SK-N-SH (cell line): ENCODE measurements at regions not wholly inside any gene's neighbourhood (a gene's known extent, or its start where the extent isn't known, plus 50 kb on each side); places are given as distances from the start of the nearest gene placed in this dataset.

Experiments used
- CTCF ChIA-PET: fragments of 300-600, 350-600 bp; formaldehyde crosslinking; extraction: SDS; loops from one replicate; lab custom pipeline; 2021; lab: Yijun Ruan, JAX
- POLR2A ChIA-PET: fragments of 350-600 bp; sonication (Branson Sonifier 250); formaldehyde crosslinking; extraction: SDS; loops from one replicate; lab custom pipeline; 2020; ENCODE audit warnings: antibody characterized with exemption, inconsistent platforms; lab: Yijun Ruan, JAX
- DNase-seq: peaks from one replicate; pipeline ENCODE4 v3.0.0; 2012
- H2AFZ ChIP-seq: fragments of 200-600 bp; sonication (generic); 2 replicates; pipeline ENCODE4 v1.8.1; 2016; ENCODE audit warnings: antibody characterized with exemption, mild to moderate bottlenecking, low read depth
- H3F3A ChIP-seq: fragments of 200-600 bp; sonication (generic); replicated peaks from 2 replicates; pipeline ENCODE3; 2016; ENCODE audit warnings: antibody characterized with exemption, mild to moderate bottlenecking; ENCODE audit not compliant: insufficient read depth
- H3K27ac ChIP-seq, 2 experiments: fragments of 200-500 bp in 1 of 2; fragments of 200-600 bp in 1 of 2; sonication (Bioruptor generic) in 1 of 2; sonication (generic), shearing (Covaris generic) in 1 of 2; 2 replicates each; pipeline versions ENCODE4 v1.5.1 to v1.6.1; 2014 to 2016; ENCODE audit warnings: low read depth in 2 of 2, inconsistent platforms in 1 of 2, low read length in 1 of 2, mild to moderate bottlenecking in 1 of 2, mixed read lengths in 1 of 2
- H3K27me3 ChIP-seq: fragments of 200-600 bp; sonication (generic), shearing (Covaris generic); 2 replicates; pipeline ENCODE4 v1.6.1; 2016; ENCODE audit warnings: mixed run types; ENCODE audit not compliant: insufficient read depth
- H3K36me3 ChIP-seq, 2 experiments: fragments of 200-500 bp in 1 of 2; fragments of 200-600 bp in 1 of 2; sonication (Bioruptor generic) in 1 of 2; sonication (generic) in 1 of 2; replicated peaks in 1 of 2; 2 replicates each; pipeline versions ENCODE3 to v1.5.1; 2014 to 2016; ENCODE audit warnings: low read length in 1 of 2, mild to moderate bottlenecking in 1 of 2; ENCODE audit not compliant: insufficient read depth in 2 of 2, control insufficient read depth in 1 of 2
- H3K4me1 ChIP-seq, 2 experiments: fragments of 200-500 bp in 1 of 2; fragments of 200-600 bp in 1 of 2; sonication (Bioruptor generic) in 1 of 2; sonication (generic), shearing (Covaris generic) in 1 of 2; 2 replicates each; pipeline versions ENCODE4 v1.5.1 to v1.6.1; 2014 to 2016; ENCODE audit warnings: low read depth in 1 of 2, low read length in 1 of 2, mixed run types in 1 of 2; ENCODE audit not compliant: insufficient read depth in 2 of 2, control insufficient read depth in 1 of 2
- H3K4me2 ChIP-seq: fragments of 200-600 bp; sonication (generic), shearing (Covaris generic); 2 replicates; pipeline ENCODE4 v1.6.1; 2017; ENCODE audit warnings: mixed run types
- H3K4me3 ChIP-seq, 2 experiments: fragments of 200-500 bp in 1 of 2; fragments of 200-600 bp in 1 of 2; sonication (Bioruptor generic) in 1 of 2; sonication (generic), shearing (Covaris generic) in 1 of 2; 2 replicates each; pipeline versions ENCODE4 v1.5.1 to v1.8.1; 2014 to 2016; ENCODE audit warnings: low read depth in 2 of 2, inconsistent platforms in 1 of 2, low read length in 1 of 2, mild to moderate bottlenecking in 1 of 2, mixed read lengths in 1 of 2, moderate library complexity in 1 of 2
- H3K79me2 ChIP-seq: fragments of 200-600 bp; sonication (generic); 2 replicates; pipeline ENCODE4 v1.8.1; 2017; ENCODE audit warnings: mild to moderate bottlenecking; ENCODE audit not compliant: insufficient read depth
- H3K9ac ChIP-seq: fragments of 200-600 bp; sonication (generic); 2 replicates; pipeline ENCODE4 v1.6.1; 2017; ENCODE audit warnings: mixed run types
- H3K9me2 ChIP-seq: fragments of 200-600 bp; sonication (generic); 2 replicates; pipeline ENCODE4 v1.6.1; 2017; ENCODE audit warnings: mixed run types
- H3K9me3 ChIP-seq: fragments of 200-600 bp; sonication (generic); 2 replicates; pipeline ENCODE4 v1.6.1; 2017; ENCODE audit warnings: mixed run types, mild to moderate bottlenecking, moderate library complexity
- H4K20me1 ChIP-seq: fragments of 200-600 bp; sonication (generic); 2 replicates; pipeline ENCODE4 v1.6.1; 2017; ENCODE audit warnings: mild to moderate bottlenecking, mixed run types; ENCODE audit not compliant: insufficient read depth
- CHD2 ChIP-seq: fragments of 150-350 bp; IDR thresholded peaks from 2 replicates; pipeline ENCODE4 v1.6.1; 2018; ENCODE audit warnings: low read length; ENCODE audit not compliant: partially characterized antibody
- ELF1 ChIP-seq: IDR thresholded peaks from 2 replicates; pipeline ENCODE4 v1.4.0; 2012
- EP300 ChIP-seq, 2 experiments: IDR thresholded peaks; 2 replicates each; pipeline versions ENCODE4 v1.4.0 to v1.6.1; 2012; ENCODE audit warnings: borderline replicate concordance in 1 of 2, low read depth in 1 of 2, low read length in 1 of 2
- EZH2phosphoT487 ChIP-seq: fragments of 200-600 bp; sonication (generic); IDR thresholded peaks from 2 replicates; pipeline ENCODE4 v1.6.1; 2017; ENCODE audit warnings: low read depth, mixed run types, mild to moderate bottlenecking, antibody characterized with exemption, moderate library complexity, borderline replicate concordance
- FOXM1 ChIP-seq: IDR thresholded peaks from 2 replicates; pipeline ENCODE4 v1.4.0; 2012; ENCODE audit warnings: low read depth, mild to moderate bottlenecking
- JUND ChIP-seq: IDR thresholded peaks from 2 replicates; pipeline ENCODE4 v1.4.0; 2012
- MEF2A ChIP-seq: IDR thresholded peaks from 2 replicates; pipeline ENCODE4 v1.4.0; 2012; ENCODE audit warnings: low read depth, borderline replicate concordance
- MXI1 ChIP-seq: IDR thresholded peaks from 2 replicates; pipeline ENCODE4 v1.6.1; 2012; ENCODE audit warnings: mild to moderate bottlenecking, low read depth, low read length, improper control_type of control experiment
- NFIC ChIP-seq: IDR thresholded peaks from 2 replicates; pipeline ENCODE4 v1.4.0; 2012; ENCODE audit warnings: borderline replicate concordance
- POLR2AphosphoS5 ChIP-seq: IDR thresholded peaks from 2 replicates; pipeline ENCODE4 v1.6.1; 2012; ENCODE audit warnings: low read depth, low read length
- SIN3A ChIP-seq: IDR thresholded peaks from 2 replicates; pipeline ENCODE4 v1.6.1; 2012; ENCODE audit warnings: low read depth, mild to moderate bottlenecking, low read length, moderate library complexity, borderline replicate concordance
- TAF1 ChIP-seq: IDR thresholded peaks from 2 replicates; pipeline ENCODE4 v1.6.1; 2012; ENCODE audit warnings: low read depth, mild to moderate bottlenecking, low read length, moderate library complexity, borderline replicate concordance
- YY1 ChIP-seq: IDR thresholded peaks from 2 replicates; pipeline ENCODE4 v1.4.0; 2012; ENCODE audit warnings: low read depth, mild to moderate bottlenecking
- WGBS: methylation state at CpG from one replicate; pipeline ENCODE4 v1.1.6; 2017; ENCODE audit warnings: low lambda C conversion rate; 5-methylcytosine and 5-hydroxymethylcytosine counted together
- TF ChIP-seq, protein P1 (sequence below): fragments of 150-350 bp; IDR thresholded peaks from 2 replicates; pipeline ENCODE4 v1.6.1; 2017; ENCODE audit warnings: antibody characterized with exemption, low read length, low read depth, borderline replicate concordance
- TF ChIP-seq, protein P2 (sequence below): IDR thresholded peaks from 2 replicates; pipeline ENCODE4 v1.4.0; 2012; ENCODE audit warnings: low read depth
- TF ChIP-seq, protein P3 (sequence below): IDR thresholded peaks from 2 replicates; pipeline ENCODE4 v1.4.0; 2012; ENCODE audit warnings: low read depth, borderline replicate concordance
- TF ChIP-seq, protein P4 (sequence below): fragments of 150-350 bp; IDR thresholded peaks from 2 replicates; pipeline ENCODE4 v1.6.1; 2016; ENCODE audit warnings: mild to moderate bottlenecking, low read depth, low read length
- TF ChIP-seq, protein P5 (sequence below): IDR thresholded peaks from 2 replicates; pipeline ENCODE4 v1.4.0; 2012; ENCODE audit warnings: low read depth, borderline replicate concordance

DNA sequence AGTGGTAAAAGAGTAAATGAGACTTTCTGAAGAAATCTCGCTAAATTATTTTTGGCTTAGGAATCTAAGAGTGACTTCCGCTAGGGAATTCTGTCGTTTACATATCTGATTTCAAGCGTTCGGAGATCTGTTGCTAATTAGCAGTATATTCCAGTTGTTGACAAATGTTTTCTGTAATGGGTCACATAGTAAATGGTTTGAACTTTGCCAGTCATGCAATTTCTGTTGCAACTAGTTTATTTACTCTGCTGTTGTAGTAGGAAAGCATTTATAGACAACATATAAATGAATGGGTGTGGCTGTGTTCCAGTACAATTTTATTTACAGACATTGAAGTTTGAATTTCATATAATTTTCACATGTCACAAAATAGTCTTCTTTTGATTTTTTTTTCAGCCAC lies 57.4 kb upstream of the JAK2 start:
- no peaks in the 10 kb centered on the region; a peak in 1 of 4 replicates for H3K4me1 ChIP-seq
- H3F3A ChIP-seq: no peaks in the 10 kb centered on the region
- H3K9me3 ChIP-seq: no peaks in the 10 kb centered on the region
- ChIA-PET POLR2A (no interaction called here), CTCF (no interaction called here)
- no peak overlapping the region for H2AFZ ChIP-seq
- H3K79me2 ChIP-seq: no peaks in the 10 kb centered on the region
- TF ChIP-seq, protein P1, sequence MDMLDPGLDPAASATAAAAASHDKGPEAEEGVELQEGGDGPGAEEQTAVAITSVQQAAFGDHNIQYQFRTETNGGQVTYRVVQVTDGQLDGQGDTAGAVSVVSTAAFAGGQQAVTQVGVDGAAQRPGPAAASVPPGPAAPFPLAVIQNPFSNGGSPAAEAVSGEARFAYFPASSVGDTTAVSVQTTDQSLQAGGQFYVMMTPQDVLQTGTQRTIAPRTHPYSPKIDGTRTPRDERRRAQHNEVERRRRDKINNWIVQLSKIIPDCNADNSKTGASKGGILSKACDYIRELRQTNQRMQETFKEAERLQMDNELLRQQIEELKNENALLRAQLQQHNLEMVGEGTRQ: no peak
- TF ChIP-seq ELF1 (no peak), CHD2 (no peak), JUND (no peak), EZH2phosphoT487 (no peak), NFIC (no peak)
- TF ChIP-seq, protein P2, sequence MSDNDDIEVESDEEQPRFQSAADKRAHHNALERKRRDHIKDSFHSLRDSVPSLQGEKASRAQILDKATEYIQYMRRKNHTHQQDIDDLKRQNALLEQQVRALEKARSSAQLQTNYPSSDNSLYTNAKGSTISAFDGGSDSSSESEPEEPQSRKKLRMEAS: no peak
- no peak for DNase-seq
- H3K9me2 ChIP-seq: no peaks in the 10 kb centered on the region
- H4K20me1 ChIP-seq: no peaks in the 10 kb centered on the region
- no peaks in the 10 kb centered on the region for H3K27me3 ChIP-seq
- 87% methylated on average over 5 of the region's 5 CpGs for WGBS
- H3K9ac ChIP-seq: no peak overlapping the region
- H3K36me3 ChIP-seq: no peaks in the 10 kb centered on the region
- H3K27ac ChIP-seq: no peak overlapping the region
- no peak overlapping the region for H3K4me2 ChIP-seq
- no peak overlapping the region for H3K4me3 ChIP-seq

DNA sequence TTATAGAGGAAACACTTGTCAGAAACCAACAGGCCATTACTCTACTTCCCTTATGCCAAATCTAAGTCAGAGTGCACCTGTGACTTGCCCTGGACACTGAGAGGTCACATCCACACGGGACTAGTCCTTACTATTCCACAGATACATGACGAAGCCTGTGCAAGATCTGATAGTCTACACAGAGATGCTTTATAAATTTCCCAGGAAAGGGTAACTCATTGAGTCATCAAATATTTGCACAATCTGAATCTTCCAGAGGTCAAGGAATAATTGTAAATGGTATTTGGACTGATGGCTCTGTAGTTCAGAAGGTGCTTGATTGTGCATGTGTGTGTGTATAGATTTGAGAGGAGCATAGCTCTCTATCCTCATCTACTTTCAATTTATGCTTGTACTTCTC lies 55.2 kb upstream of the JAK2 start:
- no peak overlapping the region for H3K4me3 ChIP-seq
- POLR2A ChIA-PET: no interaction called here
- no peak overlapping the region for H2AFZ ChIP-seq
- DNase-seq: no peak
- no peaks in the 10 kb centered on the region for H3F3A ChIP-seq
- TF ChIP-seq FOXM1: no peak
- no peak for TF ChIP-seq CHD2
- TF ChIP-seq, protein P3, sequence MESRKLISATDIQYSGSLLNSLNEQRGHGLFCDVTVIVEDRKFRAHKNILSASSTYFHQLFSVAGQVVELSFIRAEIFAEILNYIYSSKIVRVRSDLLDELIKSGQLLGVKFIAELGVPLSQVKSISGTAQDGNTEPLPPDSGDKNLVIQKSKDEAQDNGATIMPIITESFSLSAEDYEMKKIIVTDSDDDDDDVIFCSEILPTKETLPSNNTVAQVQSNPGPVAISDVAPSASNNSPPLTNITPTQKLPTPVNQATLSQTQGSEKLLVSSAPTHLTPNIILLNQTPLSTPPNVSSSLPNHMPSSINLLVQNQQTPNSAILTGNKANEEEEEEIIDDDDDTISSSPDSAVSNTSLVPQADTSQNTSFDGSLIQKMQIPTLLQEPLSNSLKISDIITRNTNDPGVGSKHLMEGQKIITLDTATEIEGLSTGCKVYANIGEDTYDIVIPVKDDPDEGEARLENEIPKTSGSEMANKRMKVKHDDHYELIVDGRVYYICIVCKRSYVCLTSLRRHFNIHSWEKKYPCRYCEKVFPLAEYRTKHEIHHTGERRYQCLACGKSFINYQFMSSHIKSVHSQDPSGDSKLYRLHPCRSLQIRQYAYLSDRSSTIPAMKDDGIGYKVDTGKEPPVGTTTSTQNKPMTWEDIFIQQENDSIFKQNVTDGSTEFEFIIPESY: no peak
- no peak for TF ChIP-seq MEF2A
- no peak for TF ChIP-seq TAF1
- no peak for TF ChIP-seq EP300 (IDR thresholded peaks at IDR 0.05; ENCODE audit: borderline replicate concordance in 1 of 2, low read depth in 1 of 2, low read length in 1 of 2)
- no peak for TF ChIP-seq SIN3A
- TF ChIP-seq, protein P4, sequence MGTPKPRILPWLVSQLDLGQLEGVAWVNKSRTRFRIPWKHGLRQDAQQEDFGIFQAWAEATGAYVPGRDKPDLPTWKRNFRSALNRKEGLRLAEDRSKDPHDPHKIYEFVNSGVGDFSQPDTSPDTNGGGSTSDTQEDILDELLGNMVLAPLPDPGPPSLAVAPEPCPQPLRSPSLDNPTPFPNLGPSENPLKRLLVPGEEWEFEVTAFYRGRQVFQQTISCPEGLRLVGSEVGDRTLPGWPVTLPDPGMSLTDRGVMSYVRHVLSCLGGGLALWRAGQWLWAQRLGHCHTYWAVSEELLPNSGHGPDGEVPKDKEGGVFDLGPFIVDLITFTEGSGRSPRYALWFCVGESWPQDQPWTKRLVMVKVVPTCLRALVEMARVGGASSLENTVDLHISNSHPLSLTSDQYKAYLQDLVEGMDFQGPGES: no peak
- TF ChIP-seq YY1: no peak
- TF ChIP-seq, protein P2: no peak
- TF ChIP-seq POLR2AphosphoS5: no peak
- TF ChIP-seq, protein P5, sequence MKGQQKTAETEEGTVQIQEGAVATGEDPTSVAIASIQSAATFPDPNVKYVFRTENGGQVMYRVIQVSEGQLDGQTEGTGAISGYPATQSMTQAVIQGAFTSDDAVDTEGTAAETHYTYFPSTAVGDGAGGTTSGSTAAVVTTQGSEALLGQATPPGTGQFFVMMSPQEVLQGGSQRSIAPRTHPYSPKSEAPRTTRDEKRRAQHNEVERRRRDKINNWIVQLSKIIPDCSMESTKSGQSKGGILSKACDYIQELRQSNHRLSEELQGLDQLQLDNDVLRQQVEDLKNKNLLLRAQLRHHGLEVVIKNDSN: no peak
- TF ChIP-seq MXI1: no peak
- CTCF ChIA-PET: interaction anchor here (1.2 kb wide), 1 partner anchor 10 kb away, joined by 3 read pairs; no protein-coding TSS in a partner anchor
- H3K36me3 ChIP-seq: no peaks in the 10 kb centered on the region
- no peaks in the 10 kb centered on the region for H4K20me1 ChIP-seq
- no peaks in the 10 kb centered on the region for H3K9me2 ChIP-seq
- 56% methylated on average over 2 of the region's 2 CpGs for whole genome bisulfite sequencing
- no peaks in the 10 kb centered on the region for H3K79me2 ChIP-seq
- H3K4me2 ChIP-seq: no peak overlapping the region; the same call in 1 of the 2 replicates
- no peaks in the 10 kb centered on the region for H3K9me3 ChIP-seq
- H3K27ac ChIP-seq: no peak overlapping the region
- H3K9ac ChIP-seq: no peak overlapping the region
- no peaks in the 10 kb centered on the region; a peak in 1 of 4 replicates for H3K4me1 ChIP-seq
- H3K27me3 ChIP-seq: no peaks in the 10 kb centered on the region
